Activated T-cell treated with anti-CD3 and anti-CD28 coated beads, Interleukin-2, amount 50 U/mL, for 1 hour (primary cell): ENCODE measurements at regions not wholly inside any gene's neighbourhood (a gene's known extent, or its start where the extent isn't known, plus 50 kb on each side); places are given as distances from the start of the nearest gene placed in this dataset.
"Not testable (repeated sequence)": the region's sequence is repeated elsewhere in the genome, so short reads cannot be mapped to it uniquely, and the experiment has no call there.

ENCODE experiments used
- DNase-seq: peaks from one replicate; pipeline ENCODE4 v3.0.0-alpha.2; 2020

GRCh38 chr3:27661797-27662196, 60.3 kb downstream of the EOMES start:
- no peak for DNase-seq

- DNase-seq, result peak; percentile 44
These were observed 62.7 kb downstream of the EOMES start for GRCh38 chr3:27659279-27660021.

- no peak for DNase-seq
These were observed 63.4 kb downstream of the EOMES start for GRCh38 chr3:27658741-27659140.

GRCh38 chr3:27657871-27658270, 64.3 kb downstream of the EOMES start:
- DNase-seq, result no peak

- DNase-seq, result no peak
These were observed 64.7 kb downstream of the EOMES start for GRCh38 chr3:27657404-27657803.

- DNase-seq, result no peak
These were observed 65.3 kb downstream of the EOMES start for GRCh38 chr3:27656790-27657189.

- no peak for DNase-seq
These were observed 66.6 kb downstream of the EOMES start for GRCh38 chr3:27655547-27655946.

GRCh38 chr3:27653803-27654558, 68.1 kb downstream of the EOMES start:
- no peak for DNase-seq

GRCh38 chr3:27649277-27649676, 72.8 kb downstream of the EOMES start:
- no peak for DNase-seq

- no peak for DNase-seq
These were observed 75.2 kb downstream of the EOMES start for GRCh38 chr3:27646896-27647295.

GRCh38 chr3:27644941-27645340, 77.2 kb downstream of the EOMES start:
- no peak for DNase-seq

- DNase-seq, result no peak
These were observed 78.8 kb downstream of the EOMES start for GRCh38 chr3:27643355-27643754.

GRCh38 chr3:27642796-27643195, 79.3 kb downstream of the EOMES start:
- DNase-seq, result no peak

- DNase-seq, result no peak
These were observed 80.1 kb downstream of the EOMES start for GRCh38 chr3:27641888-27642601.

GRCh38 chr3:27641271-27641800, 80.8 kb downstream of the EOMES start:
- no peak for DNase-seq

- no peak for DNase-seq
These were observed 82.9 kb downstream of the EOMES start for GRCh38 chr3:27639271-27639670.

- DNase-seq, result no peak
These were observed 83.5 kb downstream of the EOMES start for GRCh38 chr3:27638594-27638993.

- no peak for DNase-seq
These were observed 84.7 kb downstream of the EOMES start for GRCh38 chr3:27637346-27637995.

GRCh38 chr3:27635006-27635405, 87.1 kb downstream of the EOMES start:
- DNase-seq, result not testable (repeated sequence)

- no peak for DNase-seq
These were observed 88.9 kb downstream of the EOMES start for GRCh38 chr3:27633224-27633545.

GRCh38 chr3:27632431-27633223, 89.5 kb downstream of the EOMES start:
- peak; percentile 67 for DNase-seq

- DNase-seq, result no peak
These were observed 91.2 kb downstream of the EOMES start for GRCh38 chr3:27630885-27631284.
